HG03108 (cell line): ENCODE measurements at regions not wholly inside any gene's neighbourhood (a gene's known extent, or its start where the extent isn't known, plus 50 kb on each side); places are given as distances from the start of the nearest gene placed in this dataset.
"Not testable (repeated sequence)": the region's sequence is repeated elsewhere in the genome, so short reads cannot be mapped to it uniquely, and the experiment has no call there.

Experiments
- ATAC-seq: cut with Tn5 transposase; IDR thresholded peaks from one replicate; pipeline ENCODE4 v1.9.1; 2021; ENCODE audit warnings: moderate library complexity; ENCODE audit not compliant: unreplicated experiment

GRCh38 chr11:71182791-71183677 is 69.3 kb downstream of the SHANK2 start:
- ATAC-seq = no peak

GRCh38 chr11:71181566-71181965 is 70.8 kb downstream of the SHANK2 start:
- ATAC-seq = no peak

- ATAC-seq = no peak
Measured at GRCh38 chr11:71180694-71181470, 71.5 kb downstream of the SHANK2 start.

GRCh38 chr11:71179877-71180605 is 72.3 kb downstream of the SHANK2 start:
- no peak for ATAC-seq

- ATAC-seq = no peak
Measured at GRCh38 chr11:71178076-71178475, 74.3 kb downstream of the SHANK2 start.

GRCh38 chr11:71176812-71177211 is 75.6 kb downstream of the SHANK2 start:
- ATAC-seq = no peak

- ATAC-seq = no peak
Measured at GRCh38 chr11:71173709-71174108, 78.7 kb downstream of the SHANK2 start.

GRCh38 chr11:71172680-71173079 is 79.7 kb downstream of the SHANK2 start:
- no peak for ATAC-seq

- no peak for ATAC-seq
Measured at GRCh38 chr11:71171576-71171975, 80.8 kb downstream of the SHANK2 start.

GRCh38 chr11:71170624-71171423 is 81.6 kb downstream of the SHANK2 start:
- no peak for ATAC-seq

- no peak for ATAC-seq
Measured at GRCh38 chr11:71169313-71169712, 83.1 kb downstream of the SHANK2 start.

GRCh38 chr11:71167814-71168213 is 84.6 kb downstream of the SHANK2 start:
- not testable (repeated sequence) for ATAC-seq

GRCh38 chr11:71165771-71166170 is 86.6 kb downstream of the SHANK2 start:
- no peak for ATAC-seq

- ATAC-seq = no peak
Measured at GRCh38 chr11:71164621-71165020, 87.8 kb downstream of the SHANK2 start.

GRCh38 chr11:71164186-71164585 is 88.2 kb downstream of the SHANK2 start:
- ATAC-seq = no peak

GRCh38 chr11:71163371-71163770 is 89.0 kb downstream of the SHANK2 start:
- no peak for ATAC-seq

- ATAC-seq = no peak
Measured at GRCh38 chr11:71158936-71159335, 93.4 kb downstream of the SHANK2 start.

- not testable (repeated sequence) for ATAC-seq
Measured at GRCh38 chr11:71157676-71158075, 94.7 kb downstream of the SHANK2 start.

- ATAC-seq = no peak
Measured at GRCh38 chr11:71156301-71156700, 96.1 kb downstream of the SHANK2 start.

GRCh38 chr11:71155846-71156245 is 96.5 kb downstream of the SHANK2 start:
- ATAC-seq = no peak
